Spinal cord (tissue), 10 donors: ENCODE measurements at regions not wholly inside any gene's neighbourhood (a gene's known extent, or its start where the extent isn't known, plus 50 kb on each side); places are given as distances from the start of the nearest gene placed in this dataset. TPM values are rescaled to one million over a fixed set of nuclear protein-coding genes. Genes with fewer than 3 reads are reported as not detected.
"Not testable (repeated sequence)": the region's sequence is repeated elsewhere in the genome, so short reads cannot be mapped to it uniquely, and the experiment has no call there.

Source experiments
- DNase-seq, 6 donors: peaks; one replicate each; pipeline versions ENCODE4 v3.0.0 to v3.0.0-alpha.2; 2013 to 2015; ENCODE audit warnings: low spot score in 6 of 6, low read depth in 4 of 6
- H3K27ac ChIP-seq: one replicate; pipeline ENCODE4 v1.5.1; 2013; ENCODE audit warnings: low read depth, low read length, control low read depth
- H3K27me3 ChIP-seq: one replicate; pipeline ENCODE4 v1.6.1; 2013; ENCODE audit warnings: low read length; ENCODE audit not compliant: control insufficient read depth, insufficient read depth
- H3K36me3 ChIP-seq: one replicate; pipeline ENCODE4 v1.6.1; 2013; ENCODE audit warnings: low read length; ENCODE audit not compliant: control insufficient read depth, insufficient read depth
- H3K4me1 ChIP-seq: one replicate; pipeline ENCODE4 v1.6.1; 2013; ENCODE audit warnings: low read length; ENCODE audit not compliant: control insufficient read depth, insufficient read depth
- H3K4me3 ChIP-seq: one replicate; pipeline ENCODE4 v1.5.1; 2013; ENCODE audit warnings: low read depth, low read length, control low read depth
- H3K9me3 ChIP-seq: one replicate; pipeline ENCODE4 v1.6.1; 2013; ENCODE audit warnings: low read length; ENCODE audit not compliant: control insufficient read depth, insufficient read depth
- WGBS: methylation state at CpG from one replicate; pipeline ENCODE4 v1.1.5; 2013; ENCODE audit warnings: missing lambda C conversion rate; ENCODE audit not compliant: insufficient coverage; 5-methylcytosine and 5-hydroxymethylcytosine counted together
- small RNA-seq: library from RNA; depleted of rRNA; stranded (forward); fragments of <200 nt; gene quantifications from one replicate; pipeline ENCODE3, GENCODE V24; 2014; ENCODE audit warnings: low replicate concordance
- donor health status: healthy.

- Histone ChIP-seq H3K4me3 (no peak overlapping the region), H3K27me3 (peaks cover 2% of the 10 kb centered on the region), H3K36me3 (no peaks in the 10 kb centered on the region), H3K9me3 (peaks cover 3% of the 10 kb centered on the region), H3K4me1 (peaks cover 8% of the 10 kb centered on the region), H3K27ac (no peak overlapping the region)
- DNase-seq, result peak in 2 of 6 donors; percentile 34 to 58
- WGBS, result 53% methylated on average over 6 of the region's 8 CpGs
Measured at GRCh38 chr4:57182132-57182874, 72.1 kb upstream of the IGFBP7 start.

DNA sequence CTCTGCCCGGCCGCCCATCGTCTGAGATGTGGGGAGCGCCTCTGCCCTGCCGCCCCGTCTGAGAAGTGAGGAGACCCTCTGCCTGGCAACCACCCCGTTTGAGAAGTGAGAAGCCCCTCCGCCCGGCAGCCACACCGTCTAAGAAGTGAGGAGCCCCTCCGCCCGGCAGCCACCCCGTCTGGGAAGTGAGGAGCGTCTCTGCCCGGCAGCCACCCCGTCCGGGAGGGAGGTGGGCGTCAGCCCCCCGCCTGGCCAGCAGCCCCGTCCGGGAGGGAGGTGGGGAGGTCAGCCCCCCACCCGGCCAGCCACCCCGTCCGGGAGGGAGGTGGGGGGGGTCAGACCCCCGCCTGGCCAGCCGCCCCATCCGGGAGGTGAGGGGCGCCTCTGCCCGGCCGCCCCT lies 63.0 kb upstream of the IGFBP7 start:
- WGBS, result 97% methylated on average over 11 of the region's 30 CpGs
- not testable (repeated sequence) for H3K36me3 ChIP-seq, H3K27ac ChIP-seq, H3K4me3 ChIP-seq, H3K27me3 ChIP-seq, H3K4me1 ChIP-seq, H3K9me3 ChIP-seq, DNase-seq

DNA sequence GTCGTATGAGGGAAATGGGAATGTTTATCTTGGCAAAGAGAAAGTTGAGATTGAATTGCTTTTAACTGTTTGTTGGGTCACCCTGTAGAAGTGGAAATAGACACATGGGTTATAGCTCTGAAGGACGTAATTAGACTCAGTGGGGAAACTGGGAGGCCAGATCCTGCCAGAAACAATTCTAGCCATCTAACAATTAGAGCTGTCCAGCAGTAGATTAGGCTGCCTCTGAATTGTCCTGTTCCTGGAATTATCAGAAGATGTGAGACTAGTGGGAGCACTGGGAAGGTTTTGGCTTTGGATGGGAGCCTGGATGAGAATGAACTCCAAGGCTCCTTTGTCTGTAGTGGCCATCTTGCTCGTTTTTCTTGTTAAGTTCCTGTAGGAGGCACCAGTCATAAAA lies 61.9 kb upstream of the IGFBP7 start:
- WGBS, result 72% methylated on average over 3 of the region's 3 CpGs
- Histone ChIP-seq H3K4me1 (peaks cover 8% of the 10 kb centered on the region), H3K27ac (no peak overlapping the region), H3K9me3 (no peaks in the 10 kb centered on the region), H3K4me3 (no peak overlapping the region), H3K36me3 (no peaks in the 10 kb centered on the region), H3K27me3 (no peaks in the 10 kb centered on the region)
- no peak for DNase-seq

DNA sequence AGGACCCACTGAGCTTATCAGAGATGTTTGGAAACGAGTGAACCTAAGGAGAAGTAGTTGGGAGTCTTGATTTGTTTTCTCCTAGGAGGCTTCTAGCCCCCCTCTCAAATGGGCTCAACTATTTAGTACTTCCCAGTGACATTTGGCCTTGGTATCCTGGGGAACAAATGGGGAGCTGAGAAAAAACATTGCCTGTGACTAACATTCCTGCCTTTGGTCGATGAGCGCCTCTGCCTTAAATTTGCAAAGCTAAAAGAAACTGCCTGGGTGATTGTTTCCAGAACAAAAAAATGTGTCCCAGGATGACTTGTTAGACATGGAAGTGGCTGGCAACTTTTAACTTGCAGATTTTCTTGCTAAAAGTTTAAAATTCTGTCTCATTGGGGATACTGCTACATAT lies 58.8 kb upstream of the IGFBP7 start:
- peaks cover 15% of the 10 kb centered on the region for H3K4me1 ChIP-seq
- 35% methylated on average over 2 of the region's 3 CpGs for WGBS
- H3K4me3 ChIP-seq, result no peak overlapping the region
- no peak overlapping the region for H3K27ac ChIP-seq
- peak in 2 of 6 donors; percentile 51 to 64 for DNase-seq
- H3K36me3 ChIP-seq, result no peaks in the 10 kb centered on the region
- peaks cover 2% of the 10 kb centered on the region for H3K27me3 ChIP-seq
- H3K9me3 ChIP-seq, result no peaks in the 10 kb centered on the region

DNA sequence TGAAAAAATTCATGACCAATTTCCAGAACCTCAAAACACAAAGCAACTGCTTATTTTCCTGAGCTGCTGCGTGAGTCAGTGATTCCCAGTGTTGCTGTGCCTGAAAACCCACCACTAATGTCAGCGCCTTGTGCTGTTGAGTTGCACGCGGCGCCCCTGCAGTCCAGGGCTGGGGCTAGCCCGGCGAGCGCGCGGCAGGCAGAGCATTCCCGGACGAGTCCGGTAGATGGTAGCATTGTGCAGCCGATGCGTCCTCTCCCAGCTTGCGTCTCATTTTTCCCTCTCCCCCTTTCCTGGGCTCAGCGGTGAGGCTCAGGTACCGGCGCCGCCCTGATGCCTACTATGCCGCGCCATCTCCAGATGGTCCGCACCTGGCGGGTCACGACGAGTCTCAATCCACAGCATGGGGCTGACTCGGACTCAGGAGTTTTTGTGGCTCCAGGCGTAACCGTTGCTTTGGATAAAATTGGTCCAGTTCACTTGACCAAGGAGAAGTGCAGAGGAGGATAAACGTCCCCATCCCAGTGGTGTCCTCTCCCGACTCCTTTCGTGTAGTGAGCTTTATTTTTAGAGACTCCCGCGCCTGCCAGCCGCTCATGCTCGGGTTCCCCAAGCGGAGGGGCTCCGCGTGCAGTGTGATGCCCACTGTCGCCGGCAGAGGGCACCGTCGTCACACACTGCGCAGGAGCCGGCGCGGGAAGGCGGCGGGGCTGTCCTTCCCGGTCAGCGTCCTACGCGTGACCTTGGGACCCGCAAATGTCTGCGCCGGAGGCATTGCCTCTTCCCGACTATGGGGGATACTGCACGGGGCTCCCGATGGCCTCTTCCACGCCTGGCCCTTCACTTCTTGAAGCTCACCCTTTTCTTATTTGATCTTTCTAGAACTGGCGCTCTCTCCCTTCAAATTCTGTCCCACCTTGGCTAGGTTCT lies 53.6 kb upstream of the IGFBP7 start:
- Histone ChIP-seq H3K4me1 (peaks cover 21% of the 10 kb centered on the region), H3K36me3 (no peaks in the 10 kb centered on the region), H3K27ac (peak overlapping the region; percentile 79), H3K4me3 (peak overlapping the region; percentile 78), H3K27me3 (peaks cover 2% of the 10 kb centered on the region), H3K9me3 (no peaks in the 10 kb centered on the region)
- DNase-seq, result peak; percentile 68 to 96 (median 76)
- WGBS, result 2% methylated on average over 61 of the region's 61 CpGs

DNA sequence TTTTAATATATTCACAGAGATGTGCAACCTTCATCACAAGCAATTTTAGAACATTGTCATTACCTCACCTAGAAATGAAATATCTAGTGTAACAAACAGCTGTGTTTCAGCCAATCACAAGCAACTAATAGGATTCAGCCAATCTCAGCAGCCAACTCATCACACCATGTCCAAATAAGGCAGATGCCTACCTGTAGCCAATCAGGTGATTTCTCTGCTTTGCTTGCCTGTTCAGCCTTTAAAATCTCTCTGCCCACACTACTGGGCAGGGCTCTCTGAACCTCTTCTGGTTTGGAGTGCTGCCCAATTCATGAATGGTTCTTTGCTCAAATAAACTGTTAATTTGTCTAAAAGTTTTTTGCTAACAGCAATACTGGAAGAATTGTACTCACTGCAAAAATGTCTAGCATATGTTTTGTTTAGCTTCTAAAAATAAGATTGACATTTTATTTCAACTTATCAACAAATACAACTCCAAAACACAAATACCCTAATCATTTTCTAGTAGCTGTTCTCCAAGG lies 52.4 kb upstream of the IGFBP7 start:
- peaks cover 18% of the 10 kb centered on the region for H3K4me1 ChIP-seq
- no peak overlapping the region for H3K4me3 ChIP-seq
- H3K27me3 ChIP-seq, result peaks cover 2% of the 10 kb centered on the region
- DNase-seq, result no peak
- no peaks in the 10 kb centered on the region for H3K9me3 ChIP-seq
- H3K27ac ChIP-seq, result no peak overlapping the region
- H3K36me3 ChIP-seq, result no peaks in the 10 kb centered on the region

Small RNAs in the stretch of these regions (small RNA-seq; reads per million reads assigned to genes)
- gene SRIP1, result not detected
